K562 (cell line): ENCODE measurements at regions not wholly inside any gene's neighbourhood (a gene's known extent, or its start where the extent isn't known, plus 50 kb on each side); places are given as distances from the start of the nearest gene placed in this dataset.

Experiments
- CHD1 ChIP-seq: fragments of 200-600 bp; sonication (generic); IDR thresholded peaks from one replicate; pipeline ENCODE4 v1.6.1; 2012; ENCODE audit warnings: mild to moderate bottlenecking, moderate library complexity, low read length, inconsistent platforms
- EHMT2 ChIP-seq: fragments of 450-650 bp; IDR thresholded peaks from 2 replicates; pipeline ENCODE4 v1.6.1; 2018; ENCODE audit warnings: antibody characterized with exemption
- HLTF ChIP-seq: fragments of 450-650 bp; IDR thresholded peaks from 2 replicates; pipeline ENCODE4 v1.6.1; 2016
- HMG20A ChIP-seq: fragments of 450-650 bp; formaldehyde crosslinking; conservative IDR thresholded peaks from 2 replicates; pipeline ENCODE4 v1.4.0; 2020; ENCODE audit warnings: mild to moderate bottlenecking, mixed read lengths
- MAFK ChIP-seq: IDR thresholded peaks from 2 replicates; pipeline ENCODE4 v1.6.1; 2011; ENCODE audit warnings: low read length, improper control_type of control experiment
- MEF2A ChIP-seq: IDR thresholded peaks from 2 replicates; pipeline ENCODE4 v1.6.1; 2011; ENCODE audit warnings: low read depth, mild to moderate bottlenecking, low read length, moderate library complexity; ENCODE audit not compliant: control insufficient read depth
- NR1H2 ChIP-seq: sonication (generic); formaldehyde crosslinking; IDR thresholded peaks from 2 replicates; pipeline ENCODE4 v1.4.0; 2020; ENCODE audit warnings: mild to moderate bottlenecking, missing genetic modification reagents
- RFX1 ChIP-seq: fragments of 450-650 bp; IDR thresholded peaks from 2 replicates; pipeline ENCODE4 v1.6.1; 2016; ENCODE audit warnings: mild to moderate bottlenecking, moderate library complexity
- SNIP1 ChIP-seq: fragments of 450-650 bp; IDR thresholded peaks from 2 replicates; pipeline ENCODE4 v1.7.1; 2017; ENCODE audit warnings: low read depth, mild to moderate bottlenecking
- XRCC4 ChIP-seq: IDR thresholded peaks from one replicate; pipeline ENCODE4 v1.6.1; 2011; ENCODE audit not compliant: insufficient read depth, insufficient read length; ENCODE audit errors: extremely low read depth
- TF ChIP-seq, protein P1 (sequence below): fragments of 250-450 bp; sonication (Bioruptor Pico); IDR thresholded peaks from 2 replicates; pipeline ENCODE4 v1.4.0; 2020; ENCODE audit warnings: mild to moderate bottlenecking, moderate library complexity
- TF ChIP-seq, protein P2 (sequence below): sonication (generic); formaldehyde crosslinking; IDR thresholded peaks from 2 replicates; pipeline ENCODE4 v1.8.1; 2022; ENCODE audit warnings: missing genetic modification reagents

DNA sequence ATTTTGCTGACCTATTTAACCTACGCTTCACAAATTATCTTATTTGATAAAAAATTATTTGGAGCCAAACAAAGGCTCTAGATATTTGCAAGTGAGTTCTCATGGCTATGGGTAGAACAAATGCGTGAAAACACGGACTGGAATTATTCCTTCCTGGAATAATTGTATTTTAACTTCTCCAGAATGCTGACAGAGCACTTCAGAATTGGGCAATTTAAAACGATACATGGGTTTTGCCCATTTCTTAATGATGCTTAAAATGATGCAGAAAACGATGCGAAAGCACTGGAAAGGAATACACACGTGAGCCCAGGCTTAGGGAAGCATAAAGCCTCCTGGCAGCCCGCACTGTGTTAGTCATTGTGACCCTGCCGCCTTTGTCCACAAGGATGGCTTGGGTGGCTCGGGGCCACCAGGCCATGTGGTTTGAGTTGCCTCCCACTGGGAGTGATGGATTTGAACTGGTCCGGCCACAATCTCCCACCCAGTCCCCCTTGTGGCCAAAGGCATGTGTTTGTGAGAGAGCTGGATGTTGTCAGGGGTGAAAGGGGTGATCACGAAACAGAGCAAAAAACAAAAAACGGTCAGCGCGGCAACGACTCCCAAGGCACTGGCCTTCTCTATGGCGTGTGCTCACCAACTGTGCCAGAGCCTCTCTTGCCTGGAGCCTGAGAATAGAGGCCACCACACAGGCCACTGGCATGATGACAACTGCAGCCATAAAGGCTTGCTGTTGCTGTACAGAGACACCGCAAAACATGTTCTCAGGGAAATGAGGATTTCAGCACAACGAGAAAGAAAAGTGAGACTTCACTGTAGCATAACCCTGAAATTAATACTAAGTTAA is 234.2 kb upstream of the ADAMTS16 start (continued):
- TF ChIP-seq SNIP1: no peak
- no peak for TF ChIP-seq EHMT2
- no peak for TF ChIP-seq NR1H2 (CRISPR knock-in tag)
- no peak for TF ChIP-seq HLTF
- TF ChIP-seq MAFK: peak; percentile 5; the same call in 1 of the 2 replicates
- TF ChIP-seq CHD1: no peak
- TF ChIP-seq RFX1: no peak
- TF ChIP-seq, protein P1, sequence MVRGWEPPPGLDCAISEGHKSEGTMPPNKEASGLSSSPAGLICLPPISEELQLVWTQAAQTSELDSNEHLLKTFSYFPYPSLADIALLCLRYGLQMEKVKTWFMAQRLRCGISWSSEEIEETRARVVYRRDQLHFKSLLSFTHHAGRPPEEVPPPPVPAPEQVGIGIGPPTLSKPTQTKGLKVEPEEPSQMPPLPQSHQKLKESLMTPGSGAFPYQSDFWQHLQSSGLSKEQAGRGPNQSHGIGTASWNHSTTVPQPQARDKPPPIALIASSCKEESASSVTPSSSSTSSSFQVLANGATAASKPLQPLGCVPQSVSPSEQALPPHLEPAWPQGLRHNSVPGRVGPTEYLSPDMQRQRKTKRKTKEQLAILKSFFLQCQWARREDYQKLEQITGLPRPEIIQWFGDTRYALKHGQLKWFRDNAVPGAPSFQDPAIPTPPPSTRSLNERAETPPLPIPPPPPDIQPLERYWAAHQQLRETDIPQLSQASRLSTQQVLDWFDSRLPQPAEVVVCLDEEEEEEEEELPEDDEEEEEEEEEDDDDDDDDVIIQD (CRISPR knock-in tag): no peak
- no peak for TF ChIP-seq MEF2A
- TF ChIP-seq XRCC4: no peak
- TF ChIP-seq HMG20A (CRISPR knock-in tag): no peak
- TF ChIP-seq, protein P2, sequence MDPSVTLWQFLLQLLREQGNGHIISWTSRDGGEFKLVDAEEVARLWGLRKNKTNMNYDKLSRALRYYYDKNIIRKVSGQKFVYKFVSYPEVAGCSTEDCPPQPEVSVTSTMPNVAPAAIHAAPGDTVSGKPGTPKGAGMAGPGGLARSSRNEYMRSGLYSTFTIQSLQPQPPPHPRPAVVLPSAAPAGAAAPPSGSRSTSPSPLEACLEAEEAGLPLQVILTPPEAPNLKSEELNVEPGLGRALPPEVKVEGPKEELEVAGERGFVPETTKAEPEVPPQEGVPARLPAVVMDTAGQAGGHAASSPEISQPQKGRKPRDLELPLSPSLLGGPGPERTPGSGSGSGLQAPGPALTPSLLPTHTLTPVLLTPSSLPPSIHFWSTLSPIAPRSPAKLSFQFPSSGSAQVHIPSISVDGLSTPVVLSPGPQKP: no peak
